GM12873 (cell line): ENCODE measurements at regions not wholly inside any gene's neighbourhood (a gene's known extent, or its start where the extent isn't known, plus 50 kb on each side); places are given as distances from the start of the nearest gene placed in this dataset.

Source experiments
- TF ChIP-seq, protein P1 (sequence below): IDR thresholded peaks from 2 replicates; pipeline ENCODE4 v1.5.1; 2012; ENCODE audit warnings: low read depth, mild to moderate bottlenecking, moderate library complexity, low read length, control low read depth; ENCODE audit not compliant: insufficient read depth; ENCODE audit errors: missing control alignments

DNA sequence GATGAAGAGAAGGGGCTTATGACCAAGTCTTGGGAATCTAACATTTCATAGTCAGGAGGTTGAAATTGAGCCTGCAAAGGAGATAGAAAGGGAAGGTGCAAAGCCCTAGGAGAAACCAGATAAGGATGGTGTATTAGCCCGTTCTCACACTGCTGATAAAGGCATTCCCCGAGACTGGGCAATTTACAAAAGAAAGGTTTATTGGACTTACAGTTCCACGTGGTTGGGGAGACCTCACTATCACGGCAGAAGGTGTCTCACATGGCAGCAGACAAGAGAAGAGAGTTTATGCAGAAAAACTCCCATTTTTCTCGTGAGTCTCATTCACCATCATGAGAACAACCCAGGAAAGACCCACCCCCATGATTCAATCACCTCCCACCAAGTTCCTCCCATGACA lies 129.5 kb upstream of the LNX1 start:
- TF ChIP-seq, protein P1, sequence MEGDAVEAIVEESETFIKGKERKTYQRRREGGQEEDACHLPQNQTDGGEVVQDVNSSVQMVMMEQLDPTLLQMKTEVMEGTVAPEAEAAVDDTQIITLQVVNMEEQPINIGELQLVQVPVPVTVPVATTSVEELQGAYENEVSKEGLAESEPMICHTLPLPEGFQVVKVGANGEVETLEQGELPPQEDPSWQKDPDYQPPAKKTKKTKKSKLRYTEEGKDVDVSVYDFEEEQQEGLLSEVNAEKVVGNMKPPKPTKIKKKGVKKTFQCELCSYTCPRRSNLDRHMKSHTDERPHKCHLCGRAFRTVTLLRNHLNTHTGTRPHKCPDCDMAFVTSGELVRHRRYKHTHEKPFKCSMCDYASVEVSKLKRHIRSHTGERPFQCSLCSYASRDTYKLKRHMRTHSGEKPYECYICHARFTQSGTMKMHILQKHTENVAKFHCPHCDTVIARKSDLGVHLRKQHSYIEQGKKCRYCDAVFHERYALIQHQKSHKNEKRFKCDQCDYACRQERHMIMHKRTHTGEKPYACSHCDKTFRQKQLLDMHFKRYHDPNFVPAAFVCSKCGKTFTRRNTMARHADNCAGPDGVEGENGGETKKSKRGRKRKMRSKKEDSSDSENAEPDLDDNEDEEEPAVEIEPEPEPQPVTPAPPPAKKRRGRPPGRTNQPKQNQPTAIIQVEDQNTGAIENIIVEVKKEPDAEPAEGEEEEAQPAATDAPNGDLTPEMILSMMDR = no peak

DNA sequence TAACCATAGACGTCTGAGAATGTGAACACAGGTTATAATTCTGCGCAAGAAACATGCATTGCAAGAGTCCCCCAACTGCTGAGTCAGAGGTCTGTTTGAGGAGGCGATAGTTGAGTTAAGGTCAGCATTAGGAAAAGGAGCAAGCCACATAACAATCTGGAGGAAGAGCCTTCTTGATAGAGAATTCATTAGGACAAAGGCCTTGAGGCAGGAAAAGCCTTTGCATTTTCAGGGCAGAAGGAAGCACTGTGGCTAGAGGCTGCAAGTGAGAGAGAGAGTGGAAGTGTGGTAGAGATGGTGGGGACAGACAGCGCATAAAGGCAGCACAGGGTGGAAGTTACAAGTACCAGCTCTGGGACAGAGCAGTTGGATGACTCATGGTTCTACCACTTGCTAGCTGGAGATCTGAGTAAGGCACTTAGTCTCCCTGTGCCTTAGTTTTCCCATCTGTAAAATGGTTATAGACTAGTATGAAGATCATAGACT lies 125.8 kb upstream of the LNX1 start:
- TF ChIP-seq, protein P1 = no peak

DNA sequence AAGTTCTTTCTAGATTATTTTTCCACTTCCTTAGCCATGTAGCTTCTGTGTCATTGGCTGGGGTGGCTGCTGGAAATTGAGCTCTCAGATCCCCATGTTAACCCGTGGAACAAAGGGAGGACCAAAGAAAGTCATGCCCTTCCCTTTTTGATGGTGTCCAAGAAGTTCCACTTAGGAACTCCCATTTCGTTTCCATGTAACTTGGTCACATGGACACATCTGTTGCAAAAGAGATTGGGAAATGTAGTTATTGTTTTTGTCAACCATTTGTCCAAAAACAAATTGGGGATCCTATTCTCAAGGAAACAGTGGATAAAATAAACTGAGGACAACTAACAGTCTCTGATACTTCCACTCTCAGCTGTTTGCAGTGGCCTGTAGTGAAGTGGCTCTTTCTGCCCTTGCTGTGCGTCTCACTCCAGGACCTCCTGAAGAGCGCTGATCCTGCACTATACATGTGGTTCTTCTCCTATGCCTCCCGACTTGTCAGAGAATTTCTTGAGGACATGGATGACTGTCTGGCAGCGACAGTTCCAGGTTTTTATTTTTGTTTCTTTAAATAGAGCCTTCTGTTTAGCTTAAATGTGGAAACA lies 125.3 kb upstream of the LNX1 start:
- TF ChIP-seq, protein P1 = no peak

DNA sequence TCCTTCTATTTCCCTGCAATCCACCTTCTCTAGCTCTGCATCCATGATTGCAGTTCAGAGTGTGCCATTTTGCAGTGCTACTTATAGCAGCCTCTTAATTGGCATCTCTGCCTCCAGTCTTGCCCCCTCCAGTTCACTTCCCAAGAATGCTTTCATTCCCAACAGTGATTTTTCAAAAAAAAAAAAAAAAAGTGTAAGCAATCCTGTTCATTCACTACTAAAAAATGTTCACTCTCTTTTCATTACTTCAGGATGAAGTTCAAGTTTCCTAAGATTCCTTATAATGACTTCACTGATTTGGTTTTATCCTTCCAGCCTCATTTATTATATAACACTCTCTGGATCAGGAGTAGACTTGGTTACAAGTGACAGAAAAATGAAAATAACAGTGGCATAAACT lies 124.7 kb upstream of the LNX1 start:
- TF ChIP-seq, protein P1 = no peak

DNA sequence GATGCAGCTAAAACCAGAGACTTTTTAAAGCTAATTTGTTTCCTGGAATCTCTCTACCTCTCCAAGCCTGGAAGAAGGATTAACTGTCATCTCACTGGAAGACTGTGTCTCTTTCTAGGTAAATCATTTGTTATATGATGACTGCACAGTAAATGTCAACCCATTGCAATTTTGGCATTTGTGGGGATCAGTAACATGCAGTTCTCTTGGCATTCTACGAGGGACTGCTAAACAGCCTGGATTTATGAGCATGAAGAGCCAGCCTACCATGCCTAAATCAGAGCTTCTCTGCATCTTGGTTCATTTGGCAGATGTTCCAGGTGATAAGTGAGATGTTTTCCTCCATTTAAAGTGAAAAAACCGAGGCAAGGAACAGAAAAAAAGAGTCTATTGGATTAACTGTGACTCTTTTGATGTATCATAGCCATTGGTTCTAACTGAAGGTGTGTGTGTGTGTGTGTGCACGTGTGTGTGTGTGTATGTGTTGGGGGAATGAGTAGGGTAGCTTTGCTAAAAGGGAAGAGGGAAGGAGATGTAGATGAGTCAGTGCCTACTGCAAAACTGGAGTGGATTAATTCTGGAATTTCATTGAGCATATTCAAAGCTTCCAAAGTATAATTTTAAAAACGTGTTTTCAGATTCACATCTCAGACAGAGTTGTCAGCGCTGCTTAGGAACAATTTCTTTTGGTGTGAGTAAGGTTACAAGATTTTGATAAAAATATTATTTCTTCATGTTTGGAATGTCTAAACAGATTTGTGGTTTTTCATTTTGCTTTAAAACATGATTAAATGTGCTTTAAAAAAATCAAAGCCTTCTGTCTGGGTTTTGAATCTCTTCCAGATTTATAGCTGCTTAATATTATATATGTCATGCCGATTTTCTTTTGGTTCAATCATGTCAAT lies 123.2 kb upstream of the LNX1 start:
- TF ChIP-seq, protein P1 = no peak

DNA sequence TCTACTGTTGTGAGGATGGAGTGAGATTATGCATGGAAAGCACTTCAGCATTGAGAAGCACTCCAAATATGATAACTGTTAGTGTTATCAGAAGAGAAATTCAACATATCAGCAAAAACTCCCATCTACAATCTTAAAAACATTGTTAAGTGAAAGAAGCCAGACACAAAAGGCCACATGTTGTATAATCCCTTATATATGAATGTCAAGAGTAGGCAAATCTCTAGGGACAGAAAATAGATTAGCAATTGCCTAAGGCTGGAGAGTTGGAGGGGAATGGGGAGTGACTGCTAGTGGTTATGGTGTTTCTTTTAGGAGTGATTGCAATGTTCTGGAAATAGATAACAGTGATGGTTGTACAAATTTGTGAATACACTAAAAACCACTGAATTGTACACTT lies 122.5 kb upstream of the LNX1 start:
- TF ChIP-seq, protein P1 = no peak

DNA sequence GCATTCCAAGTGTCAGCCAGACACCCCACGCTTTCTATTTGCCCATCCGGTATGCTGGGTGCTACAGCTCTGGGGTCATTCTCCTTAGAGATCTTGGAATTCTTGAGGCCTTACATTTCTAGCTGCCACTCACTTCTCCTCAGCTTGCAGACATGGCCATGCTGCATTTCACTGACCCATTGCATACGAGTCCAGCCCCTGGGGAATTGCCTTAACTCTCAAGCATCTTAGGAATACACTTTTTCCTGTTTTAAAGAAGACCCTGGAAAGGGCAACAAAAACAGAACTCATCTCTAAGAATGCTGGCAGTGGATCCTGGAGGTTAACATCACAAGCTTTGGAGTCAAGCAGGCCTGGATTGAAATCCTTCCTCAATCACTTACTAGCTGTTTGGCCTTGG lies 122.0 kb upstream of the LNX1 start:
- TF ChIP-seq, protein P1 = no peak
